ENCODE measurements at regions not wholly inside any gene's neighbourhood (a gene's known extent, or its start where the extent isn't known, plus 50 kb on each side); places are given as distances from the start of the nearest gene placed in this dataset.

DNA sequence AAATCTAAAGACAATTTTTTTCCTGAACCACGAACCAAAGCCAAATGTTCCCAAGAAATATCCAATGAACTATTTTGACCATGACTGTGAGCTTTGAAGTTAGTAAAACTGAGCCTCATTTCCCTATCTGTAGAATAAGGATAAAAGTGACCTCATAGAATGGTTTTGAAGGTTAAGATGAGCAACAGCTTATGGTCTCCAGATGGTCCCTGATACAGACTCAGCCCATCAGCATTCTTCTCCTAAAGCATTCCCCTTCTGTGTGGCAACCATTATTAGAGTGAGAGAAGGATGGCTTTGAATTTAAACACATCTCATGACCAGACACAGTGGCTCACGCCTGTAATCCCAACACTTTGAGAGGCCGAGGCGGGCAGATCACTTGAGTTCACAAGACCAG is 70.1 kb downstream of the COPRS start:
- no peak overlapping the region for H3K4me3 ChIP-seq (replicated peaks in 1 of 3; ENCODE audit: insufficient read depth in 1 of 3, low read depth in 1 of 3, low read length in 3 of 3)
- dilution Hi-C loops (cut with MboI; ENCODE audit: extremely low pct_ligation_motif_present, low sequenced_read_pairs) (no loop called here), intact Hi-C loops (cut with micrococcal nuclease) (no loop called here)
- H3K4me1 ChIP-seq (ENCODE audit: control insufficient read depth, extremely low read depth, insufficient read depth, low read length) = no peaks in the 10 kb centered on the region
- no TSS peak for BruUV-seq (replicated peaks)
- TF ChIP-seq POLR2AphosphoS5 (IDR thresholded peaks at IDR 0.05; ENCODE audit: insufficient read depth, low read depth, low read length) = no peak
- no peak overlapping the region for H3K27ac ChIP-seq (ENCODE audit: insufficient read depth, low read depth, low read length)
- no peak for FAIRE-seq
- ChIA-PET CTCF (no interaction called here), POLR2A (no interaction called here)
- H3K27me3 ChIP-seq (ENCODE audit: control insufficient read depth in 2 of 2, insufficient read depth in 2 of 2, low read length in 2 of 2) = peaks cover 2 to 3% of the 10 kb centered on the region in 2 experiments
- H3K79me2 ChIP-seq (ENCODE audit: control insufficient read depth, insufficient read depth, low read length) = no peaks in the 10 kb centered on the region
- no peaks in the 10 kb centered on the region for H3K9me1 ChIP-seq (replicated peaks; ENCODE audit: control insufficient read depth, extremely low read depth, insufficient read depth, low read length)
- no peaks in the 10 kb centered on the region for H4K20me1 ChIP-seq (replicated peaks; ENCODE audit: control insufficient read depth, extremely low read depth, insufficient read depth, low read length)
- no peaks in the 10 kb centered on the region for H3K9me3 ChIP-seq (replicated peaks; ENCODE audit: control insufficient read depth, insufficient read depth, low read length)
- H3K9ac ChIP-seq (replicated peaks; ENCODE audit: extremely low read depth, insufficient read depth, low read length) = no peak overlapping the region
- no peaks in the 10 kb centered on the region for H3K36me3 ChIP-seq (ENCODE audit: control insufficient read depth in 2 of 2, extremely low read depth in 1 of 2, insufficient read depth in 2 of 2, low read length in 2 of 2)
- no peak for DNase-seq (ENCODE audit: low read depth, low spot score)
- H3K4me2 ChIP-seq (ENCODE audit: insufficient read depth, low read length) = no peak overlapping the region
- no peak overlapping the region for H2AFZ ChIP-seq (ENCODE audit: low read depth, low read length)

DNA sequence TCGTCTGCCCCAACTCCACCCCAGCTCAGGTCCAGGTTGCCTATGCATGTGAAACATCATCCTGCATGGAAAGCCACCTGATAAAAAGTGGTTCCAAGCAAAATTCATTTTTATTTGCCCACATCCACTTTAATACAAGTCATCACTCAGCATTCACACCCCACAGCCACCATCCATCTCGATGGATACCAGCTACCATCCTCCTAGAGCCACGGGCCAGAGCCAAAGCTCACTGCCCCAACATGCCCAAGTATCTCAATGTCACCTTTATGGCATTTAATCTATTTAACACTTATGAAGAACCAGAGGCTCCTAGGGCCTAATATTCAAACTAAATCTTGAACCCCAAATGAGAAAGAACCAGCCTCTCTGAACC is 70.5 kb downstream of the COPRS start:
- Histone ChIP-seq H3K4me3 (replicated peaks in 1 of 3; ENCODE audit: insufficient read depth in 1 of 3, low read depth in 1 of 3, low read length in 3 of 3) (no peak overlapping the region), H3K9ac (replicated peaks; ENCODE audit: extremely low read depth, insufficient read depth, low read length) (no peak overlapping the region), H4K20me1 (replicated peaks; ENCODE audit: control insufficient read depth, extremely low read depth, insufficient read depth, low read length) (no peaks in the 10 kb centered on the region), H3K79me2 (ENCODE audit: control insufficient read depth, insufficient read depth, low read length) (no peaks in the 10 kb centered on the region), H3K27ac (ENCODE audit: insufficient read depth, low read depth, low read length) (no peak overlapping the region), H3K9me1 (replicated peaks; ENCODE audit: control insufficient read depth, extremely low read depth, insufficient read depth, low read length) (no peaks in the 10 kb centered on the region), H3K4me1 (ENCODE audit: control insufficient read depth, extremely low read depth, insufficient read depth, low read length) (no peaks in the 10 kb centered on the region), H3K36me3 (ENCODE audit: control insufficient read depth in 2 of 2, extremely low read depth in 1 of 2, insufficient read depth in 2 of 2, low read length in 2 of 2) (no peaks in the 10 kb centered on the region), H3K9me3 (replicated peaks; ENCODE audit: control insufficient read depth, insufficient read depth, low read length) (no peaks in the 10 kb centered on the region), H2AFZ (ENCODE audit: low read depth, low read length) (no peak overlapping the region), H3K4me2 (ENCODE audit: insufficient read depth, low read length) (no peak overlapping the region), H3K27me3 (ENCODE audit: control insufficient read depth in 2 of 2, insufficient read depth in 2 of 2, low read length in 2 of 2) (peaks cover 2 to 3% of the 10 kb centered on the region in 2 experiments)
- dilution Hi-C loops (cut with MboI; ENCODE audit: extremely low pct_ligation_motif_present, low sequenced_read_pairs) = no loop called here
- DNase-seq (ENCODE audit: low read depth, low spot score) = no peak
- intact Hi-C loops (cut with micrococcal nuclease) = no loop called here
- POLR2A ChIA-PET = no interaction called here
- no peak for TF ChIP-seq EZH2 (IDR thresholded peaks at IDR 0.05; ENCODE audit: borderline replicate concordance, low read depth, low read length, severe bottlenecking)
- TF ChIP-seq POLR2A (IDR thresholded peaks at IDR 0.05; ENCODE audit: low read depth, low read length) = no peak
- TF ChIP-seq MAX (IDR thresholded peaks at IDR 0.05; ENCODE audit: insufficient read depth, insufficient read length) = no peak
- no peak for TF ChIP-seq GATA2 (IDR thresholded peaks at IDR 0.05; ENCODE audit: insufficient read depth, insufficient read length, low read depth, low read length)
- TF ChIP-seq FOS (IDR thresholded peaks at IDR 0.05; ENCODE audit: borderline replicate concordance, insufficient read depth, low read length) = no peak
- TF ChIP-seq CTCF (IDR thresholded peaks at IDR 0.05; ENCODE audit: extremely low read depth in 1 of 2, insufficient read depth in 1 of 2, low read depth in 1 of 2, low read length in 2 of 2) = no peak
- no peak for TF ChIP-seq POLR2AphosphoS5 (IDR thresholded peaks at IDR 0.05; ENCODE audit: insufficient read depth, low read depth, low read length)
- TF ChIP-seq MYC (IDR thresholded peaks at IDR 0.05; ENCODE audit: low read depth, low read length) = no peak
- TF ChIP-seq JUN (IDR thresholded peaks at IDR 0.05; ENCODE audit: borderline replicate concordance, insufficient read depth, insufficient read length, low read depth) = no peak
- CTCF ChIA-PET = no interaction called here
- no TSS peak for BruUV-seq (replicated peaks)
- FAIRE-seq = no peak
